OCI-LY7 (cell line): ENCODE measurements at regions not wholly inside any gene's neighbourhood (a gene's known extent, or its start where the extent isn't known, plus 50 kb on each side); places are given as distances from the start of the nearest gene placed in this dataset.

Experiments used
- BruUV-seq: library from RNA; stranded (reverse); fragments of 400-500 nt; replicated peaks from 2 replicates; lab custom pipeline; 2021; lab: Mats Ljungman, UMichigan
- CTCF ChIA-PET: fragments of 300-600 bp; sonication (Branson Sonifier 250); formaldehyde crosslinking; loops from one replicate; lab custom pipeline; 2022; ENCODE audit warnings: antibody characterized with exemption; ENCODE audit not compliant: unreplicated experiment; lab: Charles Lee
- POLR2A ChIA-PET: fragments of 300-600 bp; sonication (Branson Sonifier 250); formaldehyde crosslinking; loops from one replicate; lab custom pipeline; 2022; ENCODE audit warnings: antibody characterized with exemption; lab: Charles Lee
- DNase-seq: peaks from one replicate; pipeline ENCODE4 v3.0.0-alpha.2; 2015; ENCODE audit warnings: low spot score
- H2AFZ ChIP-seq: fragments of 200-600 bp; sonication (generic), shearing (Covaris generic); 2 replicates; pipeline ENCODE4 v1.6.1; 2014; ENCODE audit warnings: mild to moderate bottlenecking, antibody characterized with exemption, low read length, moderate library complexity
- H3K27ac ChIP-seq: fragments of 200-600 bp; sonication (generic); 2 replicates; pipeline ENCODE4 v1.5.1; 2014; ENCODE audit warnings: mixed run types, low read depth, mild to moderate bottlenecking, moderate library complexity, low read length, inconsistent platforms; ENCODE audit not compliant: poor library complexity, severe bottlenecking
- H3K36me3 ChIP-seq: fragments of 200-600 bp; sonication (generic); 2 replicates; pipeline ENCODE4 v1.6.1; 2014; ENCODE audit warnings: mild to moderate bottlenecking, antibody characterized with exemption, low read length, moderate library complexity, mixed read lengths; ENCODE audit not compliant: insufficient read depth
- H3K4me1 ChIP-seq: fragments of 200-600 bp; sonication (generic); 2 replicates; pipeline ENCODE4 v1.5.1; 2014; ENCODE audit warnings: mild to moderate bottlenecking, low read length; ENCODE audit not compliant: insufficient read depth, poor library complexity, severe bottlenecking
- H3K4me2 ChIP-seq: fragments of 200-600 bp; sonication (generic); 2 replicates; pipeline ENCODE4 v1.6.1; 2014; ENCODE audit warnings: mild to moderate bottlenecking, low read length
- H3K4me3 ChIP-seq: fragments of 200-600 bp; sonication (generic); 2 replicates; pipeline ENCODE4 v1.5.1; 2014; ENCODE audit warnings: mild to moderate bottlenecking, low read depth, low read length; ENCODE audit not compliant: poor library complexity, severe bottlenecking
- H3K79me2 ChIP-seq: fragments of 200-600 bp; sonication (generic); 2 replicates; pipeline ENCODE4 v1.6.1; 2016; ENCODE audit warnings: low read depth, mild to moderate bottlenecking, low read length, moderate library complexity, mixed read lengths; ENCODE audit not compliant: insufficient read depth
- H3K9me2 ChIP-seq: fragments of 200-600 bp; sonication (generic); 2 replicates; pipeline ENCODE4 v1.6.1; 2016; ENCODE audit warnings: mild to moderate bottlenecking, low read length, mixed read lengths; ENCODE audit not compliant: insufficient read depth
- H3K9me3 ChIP-seq: fragments of 200-600 bp; sonication (generic); 2 replicates; pipeline ENCODE4 v1.6.1; 2014; ENCODE audit warnings: mild to moderate bottlenecking, mixed run types, low read length, mixed read lengths
- H4K20me1 ChIP-seq: fragments of 200-600 bp; sonication (generic); 2 replicates; pipeline ENCODE4 v1.6.1; 2014; ENCODE audit warnings: mild to moderate bottlenecking, antibody characterized with exemption, low read length, moderate library complexity, mixed read lengths; ENCODE audit not compliant: insufficient read depth
- CTCF ChIP-seq: fragments of 200-600 bp; sonication (generic); conservative IDR thresholded peaks from 2 replicates; pipeline ENCODE4 v1.5.1; 2014; ENCODE audit warnings: mild to moderate bottlenecking, antibody characterized with exemption, low read length, moderate library complexity, mixed read lengths
- EZH2phosphoT487 ChIP-seq: fragments of 200-600 bp; sonication (generic); IDR thresholded peaks from 2 replicates; pipeline ENCODE4 v1.6.1; 2018; ENCODE audit warnings: low read depth, borderline replicate concordance, mild to moderate bottlenecking, mixed run types, antibody characterized with exemption, low read length, moderate library complexity, mixed read lengths
- intact Hi-C: fragments of 100-400 bp; cut with micrococcal nuclease; formaldehyde crosslinking; loops from one replicate; pipeline ENCODE4 v1.10.0; 2022; ENCODE audit not compliant: unreplicated experiment

GRCh38 chr1:229953736-229954326 is 113.2 kb upstream of the GALNT2 start:
- ChIA-PET POLR2A (interaction anchor here (0.6 kb wide), 1 partner anchor 112 kb away, joined by 4 read pairs; no protein-coding TSS in a partner anchor), CTCF (no interaction called here)
- H3K9me2 ChIP-seq = no peaks in the 10 kb centered on the region
- H3K79me2 ChIP-seq = no peaks in the 10 kb centered on the region
- H2AFZ ChIP-seq = no peak overlapping the region
- BruUV-seq = no TSS peak
- intact Hi-C loops = no loop called here
- H3K27ac ChIP-seq = no peak overlapping the region
- H4K20me1 ChIP-seq = no peaks in the 10 kb centered on the region
- no peak overlapping the region for H3K4me2 ChIP-seq
- H3K4me1 ChIP-seq = no peaks in the 10 kb centered on the region
- DNase-seq = no peak
- H3K36me3 ChIP-seq = no peaks in the 10 kb centered on the region
- H3K4me3 ChIP-seq = no peak overlapping the region
- H3K9me3 ChIP-seq = no peaks in the 10 kb centered on the region
- TF ChIP-seq CTCF (no peak), EZH2phosphoT487 (no peak)

GRCh38 chr1:229964281-229964680 is 102.8 kb upstream of the GALNT2 start:
- H3K36me3 ChIP-seq = no peaks in the 10 kb centered on the region
- no peak overlapping the region for H3K4me3 ChIP-seq
- DNase-seq = no peak
- intact Hi-C loops = no loop called here
- no peaks in the 10 kb centered on the region for H3K9me3 ChIP-seq
- no peaks in the 10 kb centered on the region for H3K79me2 ChIP-seq
- no peaks in the 10 kb centered on the region for H3K4me1 ChIP-seq
- H3K27ac ChIP-seq = no peak overlapping the region
- H3K4me2 ChIP-seq = no peak overlapping the region
- ChIA-PET CTCF (no interaction called here), POLR2A (no interaction called here)
- H4K20me1 ChIP-seq = no peaks in the 10 kb centered on the region
- BruUV-seq = no TSS peak
- no peaks in the 10 kb centered on the region for H3K9me2 ChIP-seq
- no peak overlapping the region for H2AFZ ChIP-seq
- no peak for TF ChIP-seq EZH2phosphoT487

GRCh38 chr1:229970714-229971113 is 96.3 kb upstream of the GALNT2 start:
- no peak overlapping the region for H3K4me2 ChIP-seq
- DNase-seq = no peak
- H3K27ac ChIP-seq = no peak overlapping the region
- BruUV-seq = no TSS peak
- H4K20me1 ChIP-seq = no peaks in the 10 kb centered on the region
- no peaks in the 10 kb centered on the region for H3K9me3 ChIP-seq
- TF ChIP-seq EZH2phosphoT487 = no peak
- TF ChIP-seq CTCF = no peak
- no peaks in the 10 kb centered on the region for H3K9me2 ChIP-seq
- CTCF ChIA-PET = no interaction called here
- H2AFZ ChIP-seq = no peak overlapping the region
- POLR2A ChIA-PET = no interaction called here
- intact Hi-C loops = no loop called here
- no peak overlapping the region for H3K4me3 ChIP-seq
- H3K4me1 ChIP-seq = no peaks in the 10 kb centered on the region
- no peaks in the 10 kb centered on the region for H3K36me3 ChIP-seq
- H3K79me2 ChIP-seq = no peaks in the 10 kb centered on the region
